NCI-H1105 (cell line): ENCODE measurements at regions not wholly inside any gene's neighbourhood (a gene's known extent, or its start where the extent isn't known, plus 50 kb on each side); places are given as distances from the start of the nearest gene placed in this dataset.

ENCODE experiments used
- DNase-seq: peaks from one replicate; lab custom pipeline; 2025; lab: John Stamatoyannopoulos, UW

DNA sequence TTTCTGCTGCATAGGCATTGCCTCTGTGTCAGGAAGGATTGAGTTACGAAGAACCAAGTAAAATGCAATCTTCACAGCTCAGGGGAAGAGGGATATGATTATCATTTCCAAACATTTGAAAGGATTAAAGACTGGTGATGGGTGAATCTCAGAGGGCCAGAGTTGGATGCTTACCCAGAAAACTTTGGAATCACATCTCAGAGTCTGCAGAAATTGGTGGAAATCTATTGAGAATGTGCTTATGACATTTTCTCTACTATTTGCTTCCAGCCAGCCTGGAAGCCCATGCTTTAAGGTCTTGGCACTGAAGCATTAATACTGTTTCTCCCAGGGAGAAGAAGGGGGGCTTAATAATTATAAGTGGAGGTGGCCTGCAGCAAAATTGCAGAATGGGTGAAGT, 1301.4 kb upstream of the PIK3C3 start:
- DNase-seq: no peak

DNA sequence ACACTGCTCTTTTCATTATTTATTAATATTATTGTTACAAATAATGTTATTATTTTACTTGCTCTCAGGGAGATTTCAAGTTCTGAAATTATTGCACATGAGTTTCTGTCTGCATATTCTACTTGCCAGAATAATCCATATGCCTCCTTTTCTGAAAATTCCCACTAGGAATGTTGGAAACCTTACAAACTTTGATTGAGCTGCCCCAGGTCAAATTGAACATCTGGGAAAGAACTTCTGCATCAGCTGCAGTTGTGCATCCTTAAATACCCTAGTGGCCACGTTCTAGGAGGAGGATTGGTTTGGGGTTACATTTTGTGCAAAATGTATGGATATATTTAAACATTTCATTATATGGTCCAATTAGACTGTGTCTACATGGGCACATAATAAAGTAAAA, 1302.7 kb upstream of the PIK3C3 start:
- no peak for DNase-seq

DNA sequence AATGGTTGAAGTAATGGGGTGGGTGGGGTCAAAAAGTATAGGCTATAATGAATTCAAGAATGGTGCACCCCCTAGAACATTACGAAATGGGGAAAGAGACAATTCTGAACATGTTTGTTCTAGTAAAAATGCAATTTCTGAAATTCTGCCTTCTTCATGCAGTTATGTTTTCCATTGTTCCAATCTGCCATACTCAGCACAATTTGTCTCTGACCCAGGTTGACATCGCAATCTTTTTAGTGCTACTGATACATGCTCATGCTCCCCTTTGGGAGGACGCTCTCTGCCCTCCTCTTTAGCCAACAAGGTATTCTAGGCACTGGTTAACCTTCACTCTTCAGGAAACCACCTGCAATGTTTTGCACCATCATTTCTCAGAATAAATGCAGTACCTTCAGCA, 1303.9 kb upstream of the PIK3C3 start:
- no peak for DNase-seq

DNA sequence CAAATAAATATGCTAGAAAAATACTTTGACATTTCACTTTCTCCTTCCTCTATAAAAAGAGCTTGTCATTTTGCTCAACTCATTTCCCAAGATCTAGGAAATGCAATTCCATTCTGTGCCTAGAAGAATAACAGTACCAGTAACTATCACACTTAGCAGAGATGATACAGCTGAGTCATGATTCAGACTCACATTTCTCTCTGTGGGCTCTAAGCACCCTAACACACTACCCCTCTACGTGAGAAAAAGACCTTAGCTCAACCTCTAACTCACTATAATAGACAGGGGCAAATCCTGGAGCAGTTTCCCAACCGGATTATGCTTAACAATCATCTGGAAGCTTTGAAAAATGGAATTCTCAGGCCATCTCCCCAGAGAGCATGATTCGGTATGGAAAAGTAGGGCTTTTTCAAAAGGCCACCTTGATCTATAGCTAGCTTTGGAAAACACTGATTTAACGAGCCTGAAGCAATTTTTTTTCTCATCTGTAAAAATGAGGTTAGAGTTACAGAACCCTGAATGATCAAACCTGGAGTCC, 1312.3 kb upstream of the PIK3C3 start:
- DNase-seq: no peak

GRCh38 chr18:40631319-40631718, 1323.7 kb upstream of the PIK3C3 start:
- no peak for DNase-seq

- DNase-seq: no peak
Observed at GRCh38 chr18:40630496-40630895, 1324.5 kb upstream of the PIK3C3 start.

GRCh38 chr18:40624959-40625358, 1330.1 kb upstream of the PIK3C3 start:
- DNase-seq: no peak

DNA sequence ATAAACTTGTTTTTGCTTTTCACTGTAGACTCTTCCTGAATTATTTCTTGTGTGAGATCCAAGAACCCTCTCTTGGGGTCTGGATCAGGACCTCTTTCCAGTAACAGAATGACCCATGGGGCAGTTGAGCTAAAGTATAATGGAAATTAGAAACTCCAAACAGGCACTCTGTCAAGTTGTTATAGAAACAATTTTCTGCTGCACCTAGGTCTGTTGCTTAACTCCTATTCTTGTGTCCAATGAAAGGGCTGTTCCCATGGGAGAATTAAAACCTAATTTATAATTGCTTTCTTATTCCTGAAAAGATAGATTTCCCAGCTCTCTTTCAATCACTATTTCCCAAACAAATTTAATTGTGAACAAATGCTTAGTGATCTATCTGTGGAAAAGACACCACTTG, 1341.3 kb upstream of the PIK3C3 start:
- DNase-seq: no peak

DNA sequence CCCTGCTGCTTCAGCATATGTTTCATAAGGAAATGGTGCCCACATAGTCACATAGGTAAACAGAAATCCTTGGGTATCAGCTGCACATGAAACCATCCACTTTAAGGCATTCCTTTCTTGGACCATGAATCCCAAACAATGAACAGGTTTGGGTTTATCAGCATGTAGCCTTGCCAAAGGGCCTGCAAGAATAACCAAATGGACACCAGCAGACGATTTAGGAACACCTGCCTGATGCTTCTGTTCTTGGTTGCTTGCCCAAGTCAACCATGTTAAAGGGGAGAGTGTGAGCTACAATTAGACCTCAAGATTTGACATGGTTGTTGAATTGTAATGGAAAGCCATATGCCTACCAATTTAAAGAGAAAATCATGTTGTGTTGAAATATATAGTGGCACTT, 1342.7 kb upstream of the PIK3C3 start:
- DNase-seq: no peak

DNA sequence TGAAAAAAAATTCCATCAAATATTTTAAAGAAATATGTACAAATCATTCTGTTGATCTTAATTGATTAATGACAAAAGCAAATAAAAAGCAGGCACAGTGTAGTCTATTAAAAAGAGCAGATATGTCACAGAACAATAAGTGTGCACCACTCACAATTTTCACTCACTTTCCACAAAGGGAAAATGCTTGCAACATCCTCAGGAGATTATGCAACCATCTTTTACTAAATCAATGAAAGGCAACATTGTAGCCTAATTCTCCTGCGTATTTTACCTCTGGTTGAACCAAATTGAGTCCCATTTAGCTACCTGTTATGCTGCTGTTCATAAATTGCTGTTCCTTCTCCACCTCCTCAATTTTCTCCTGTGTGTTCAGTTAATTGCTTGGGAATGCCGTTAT, 1346.8 kb upstream of the PIK3C3 start:
- no peak for DNase-seq

DNA sequence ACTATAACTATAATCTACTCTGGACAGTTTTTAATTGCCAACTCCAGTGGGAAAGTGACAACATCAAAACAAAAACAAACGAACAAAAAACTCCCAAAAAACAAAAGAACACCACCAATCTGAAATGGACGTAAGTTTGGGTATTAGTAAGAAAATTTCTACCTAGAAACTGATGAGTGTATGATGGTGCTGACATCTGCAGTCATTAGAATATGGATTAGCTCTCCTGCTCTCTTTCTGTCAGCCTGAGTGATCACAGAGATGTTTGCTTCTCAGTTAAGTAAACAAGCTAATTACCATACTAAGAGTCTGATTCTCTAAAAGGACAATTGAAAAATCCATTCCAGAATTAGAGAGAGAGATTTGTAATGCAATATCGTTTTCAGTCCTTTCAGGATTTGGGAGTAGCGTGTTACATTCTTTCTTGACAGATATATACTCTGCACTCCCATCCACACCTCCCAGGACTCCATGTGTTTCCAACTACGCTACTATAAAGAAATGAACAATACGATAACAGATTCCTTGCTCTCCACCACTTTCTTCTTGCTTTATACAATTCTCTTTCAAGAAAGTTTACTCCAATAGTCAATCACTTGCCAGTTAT, 1347.4 kb upstream of the PIK3C3 start:
- DNase-seq: peak; percentile 76

GRCh38 chr18:40606996-40607395, 1348.0 kb upstream of the PIK3C3 start:
- peak; percentile 57 for DNase-seq

DNA sequence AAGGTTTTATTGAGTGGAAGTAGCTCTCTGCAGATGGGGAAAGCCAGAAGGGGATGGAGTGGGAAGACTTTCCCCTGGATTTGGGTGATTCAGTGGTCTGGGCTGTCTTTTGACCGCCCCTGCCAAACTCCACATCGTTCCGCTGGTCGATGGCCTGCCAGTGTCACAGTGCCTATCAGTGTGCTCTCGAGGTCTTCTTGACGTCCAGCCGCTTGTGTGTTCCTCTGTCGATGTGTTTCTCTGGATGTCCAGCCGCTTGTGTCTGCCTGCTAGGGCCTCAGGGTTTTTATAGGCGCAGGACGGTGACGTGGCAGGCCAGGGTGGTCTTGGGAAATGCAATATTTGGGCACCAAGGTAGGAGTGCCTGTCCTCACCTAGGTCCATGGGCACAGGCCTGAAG, 1371.4 kb upstream of the PIK3C3 start:
- DNase-seq: no peak

- no peak for DNase-seq
Observed at GRCh38 chr18:40582105-40582504, 1372.9 kb upstream of the PIK3C3 start.

- no peak for DNase-seq
Observed at GRCh38 chr18:40577981-40578365, 1377.1 kb upstream of the PIK3C3 start.

DNA sequence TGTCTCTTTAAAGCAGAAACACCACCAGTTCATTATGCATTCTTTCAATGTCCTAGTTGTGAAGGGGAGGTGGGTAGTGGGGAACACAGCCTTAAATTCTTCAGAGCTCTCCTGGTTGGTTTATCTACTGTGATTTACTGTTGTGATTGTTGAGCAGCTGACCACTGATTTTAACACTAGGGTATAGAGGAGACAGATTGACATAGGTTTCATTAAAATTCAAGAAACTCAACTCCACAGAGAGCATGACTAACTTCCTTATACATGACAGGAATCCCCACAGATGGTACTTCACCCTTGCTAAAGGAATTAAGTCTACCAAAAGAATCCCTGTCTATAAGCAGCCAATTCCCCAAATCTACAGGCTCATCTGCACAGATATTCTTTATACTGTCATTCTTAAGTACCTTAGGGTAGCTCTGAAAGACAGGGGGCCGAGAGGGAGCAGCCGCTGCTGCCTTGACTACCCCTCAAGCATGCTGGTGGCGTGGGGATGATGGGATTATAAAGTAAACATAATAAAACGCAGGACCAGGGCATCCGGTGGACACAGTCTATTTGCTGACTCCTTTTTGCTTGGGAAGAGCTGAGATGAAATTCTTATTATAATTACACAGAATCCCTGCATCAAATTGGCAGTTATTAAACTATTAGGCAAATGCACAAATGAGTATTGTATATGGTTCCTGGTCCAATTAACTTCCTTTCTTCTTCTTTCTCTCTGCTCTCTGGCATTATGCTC, 1377.6 kb upstream of the PIK3C3 start:
- no peak for DNase-seq

DNA sequence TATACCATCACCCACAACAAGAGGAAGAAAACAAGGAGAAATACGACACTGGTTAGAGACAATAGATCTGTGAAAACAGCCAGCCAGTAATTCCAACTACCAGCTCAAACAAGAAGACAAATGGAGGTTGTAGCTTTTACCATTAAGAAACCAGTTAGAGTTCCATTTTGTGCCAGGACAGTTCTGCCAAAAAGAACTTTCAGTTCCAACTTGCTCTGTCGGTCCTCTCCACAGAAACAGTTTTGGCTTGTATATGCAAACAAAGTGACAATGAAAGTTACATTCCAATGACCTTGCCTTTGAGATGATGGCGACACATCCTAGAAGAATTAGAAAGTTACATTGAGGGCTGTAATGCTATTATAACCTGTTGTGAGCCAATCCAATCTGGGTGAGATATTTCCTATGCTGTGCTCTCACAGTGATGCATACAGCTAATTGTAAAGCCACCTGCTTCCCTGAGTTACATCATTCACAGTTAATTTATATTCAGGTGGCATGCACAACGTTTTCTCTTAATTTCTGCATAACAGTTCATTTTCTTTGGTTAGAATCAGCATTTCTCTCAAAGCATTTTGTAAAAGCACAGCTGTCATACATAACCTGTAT, 1378.4 kb upstream of the PIK3C3 start:
- no peak for DNase-seq

GRCh38 chr18:40570615-40571014, 1384.4 kb upstream of the PIK3C3 start:
- DNase-seq: no peak

DNA sequence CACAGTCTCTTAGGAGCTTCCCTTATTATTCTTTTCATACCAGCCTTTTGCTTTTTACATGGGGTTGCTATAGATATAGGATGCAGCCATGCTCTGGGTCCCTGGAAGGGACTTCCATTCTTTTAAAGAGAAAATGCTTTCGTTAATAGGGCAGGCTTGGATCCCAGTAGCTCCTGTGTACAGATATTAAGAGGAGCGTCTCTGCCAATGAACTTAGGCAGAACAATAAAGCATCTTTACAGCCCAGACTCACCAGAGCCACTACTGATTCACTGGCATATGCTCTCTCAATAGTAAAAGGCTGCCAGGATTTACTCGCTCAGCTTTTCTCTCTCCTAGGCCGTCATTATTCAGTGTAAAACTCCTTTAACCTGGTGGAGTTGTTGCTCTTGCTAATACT, 1385.4 kb upstream of the PIK3C3 start:
- no peak for DNase-seq

- DNase-seq: no peak
Observed at GRCh38 chr18:40566510-40566844, 1388.6 kb upstream of the PIK3C3 start.

GRCh38 chr18:40565805-40566509, 1389.1 kb upstream of the PIK3C3 start:
- DNase-seq: no peak

DNA sequence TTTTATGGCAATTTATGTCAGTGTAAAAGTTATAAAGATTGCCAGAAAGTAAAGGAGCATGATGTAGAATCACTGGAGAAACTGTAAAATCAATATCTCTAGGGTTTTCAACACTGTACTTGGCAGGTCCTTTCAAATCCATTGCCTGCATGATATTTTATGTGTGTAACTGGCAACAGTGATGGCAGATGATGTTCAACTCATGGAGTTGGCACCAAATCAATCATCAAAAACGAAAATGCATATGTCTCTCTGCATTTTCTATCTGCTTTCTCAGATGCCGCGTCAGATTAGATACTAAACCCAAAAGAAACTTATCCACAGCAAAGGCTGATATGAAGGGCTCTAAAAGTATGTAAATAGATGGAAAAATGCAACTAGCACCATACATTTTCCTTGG, 1395.5 kb upstream of the PIK3C3 start:
- DNase-seq: no peak
